Hepatocyte (in vitro differentiated cells): ENCODE measurements at regions not wholly inside any gene's neighbourhood (a gene's known extent, or its start where the extent isn't known, plus 50 kb on each side); places are given as distances from the start of the nearest gene placed in this dataset.
A peak's percentile ranks its signal among the peaks of the same experiment; 100 is the strongest.

Experiments
- DNase-seq: peaks from one replicate; pipeline ENCODE4 v3.0.0-alpha.2; 2016; ENCODE audit warnings: low spot score
- H2AFZ ChIP-seq: fragments of 200-600 bp; sonication (generic); 2 replicates; pipeline ENCODE4 v1.6.0; 2016; ENCODE audit warnings: antibody characterized with exemption, mild to moderate bottlenecking
- H3K27ac ChIP-seq: fragments of 200-600 bp; sonication (generic); 2 replicates; pipeline ENCODE4 v1.5.1; 2016; ENCODE audit warnings: mild to moderate bottlenecking
- H3K27me3 ChIP-seq: fragments of 200-600 bp; sonication (generic); 2 replicates; pipeline ENCODE4 v1.6.1; 2016
- H3K36me3 ChIP-seq: fragments of 200-600 bp; sonication (generic); replicated peaks from 2 replicates; pipeline ENCODE4 v1.5.1; 2016; ENCODE audit warnings: low read depth; ENCODE audit not compliant: insufficient read depth
- H3K4me1 ChIP-seq: fragments of 200-600 bp; sonication (generic); 2 replicates; pipeline ENCODE4 v1.5.1; 2016; ENCODE audit warnings: mild to moderate bottlenecking, moderate library complexity; ENCODE audit not compliant: insufficient read depth
- H3K4me2 ChIP-seq: fragments of 200-600 bp; sonication (generic); 2 replicates; pipeline ENCODE4 v1.6.0; 2016
- H3K4me3 ChIP-seq: fragments of 200-600 bp; sonication (generic); 2 replicates; pipeline ENCODE4 v1.5.1; 2016; ENCODE audit warnings: mild to moderate bottlenecking
- H3K79me2 ChIP-seq: fragments of 200-600 bp; sonication (generic); 2 replicates; pipeline ENCODE4 v1.6.0; 2017; ENCODE audit warnings: mild to moderate bottlenecking
- H3K9me2 ChIP-seq: fragments of 200-600 bp; sonication (generic); replicated peaks from 2 replicates; pipeline ENCODE4 v1.6.0; 2017; ENCODE audit warnings: mild to moderate bottlenecking; ENCODE audit not compliant: insufficient read depth
- H3K9me3 ChIP-seq: fragments of 200-600 bp; sonication (generic); 2 replicates; pipeline ENCODE4 v1.5.1; 2016; ENCODE audit warnings: low read depth, mild to moderate bottlenecking
- H4K20me1 ChIP-seq: fragments of 200-600 bp; sonication (generic); 2 replicates; pipeline ENCODE4 v1.6.0; 2016; ENCODE audit warnings: mild to moderate bottlenecking; ENCODE audit not compliant: insufficient read depth, poor library complexity, severe bottlenecking
- CTCF ChIP-seq: fragments of 200-600 bp; sonication (generic); IDR thresholded peaks from 2 replicates; pipeline ENCODE4 v1.5.1; 2016; ENCODE audit warnings: antibody characterized with exemption, mild to moderate bottlenecking; ENCODE audit not compliant: poor library complexity
- EZH2 ChIP-seq: fragments of 200-600 bp; sonication (generic); IDR thresholded peaks from 2 replicates; pipeline ENCODE4 v1.6.1; 2016; ENCODE audit warnings: antibody characterized with exemption, mild to moderate bottlenecking, borderline replicate concordance
- EZH2phosphoT487 ChIP-seq: fragments of 200-600 bp; sonication (generic); IDR thresholded peaks from one replicate; pipeline ENCODE4 v1.6.1; 2018; ENCODE audit warnings: antibody characterized with exemption, mild to moderate bottlenecking, low read depth, moderate library complexity; ENCODE audit not compliant: unreplicated experiment, severe bottlenecking
- WGBS: methylation state at CpG from one replicate; pipeline ENCODE4 v1.1.6; 2016; ENCODE audit warnings: low lambda C conversion rate; ENCODE audit errors: missing lambda C conversion rate; 5-methylcytosine and 5-hydroxymethylcytosine counted together

GRCh38 chr9:79215821-79216220 is 355.9 kb upstream of the TLE4 start:
- H3K27me3 ChIP-seq = no peaks in the 10 kb centered on the region
- H3K4me3 ChIP-seq = no peak overlapping the region
- H2AFZ ChIP-seq = no peak overlapping the region
- WGBS = 78% methylated on average over 4 of the region's 4 CpGs
- H3K79me2 ChIP-seq = no peaks in the 10 kb centered on the region
- H3K4me2 ChIP-seq = no peak overlapping the region
- H3K9me3 ChIP-seq = no peaks in the 10 kb centered on the region
- no peaks in the 10 kb centered on the region for H3K36me3 ChIP-seq
- no peak for TF ChIP-seq CTCF
- TF ChIP-seq EZH2 = no peak
- no peak for TF ChIP-seq EZH2phosphoT487
- H3K27ac ChIP-seq = no peak overlapping the region
- H3K9me2 ChIP-seq = no peaks in the 10 kb centered on the region
- H4K20me1 ChIP-seq = no peaks in the 10 kb centered on the region
- DNase-seq = no peak
- no peaks in the 10 kb centered on the region for H3K4me1 ChIP-seq

- Histone ChIP-seq H3K27me3 (no peaks in the 10 kb centered on the region), H3K9me3 (no peaks in the 10 kb centered on the region), H3K79me2 (no peaks in the 10 kb centered on the region), H2AFZ (no peak overlapping the region), H3K4me3 (no peak overlapping the region), H3K9me2 (no peaks in the 10 kb centered on the region), H3K4me1 (no peaks in the 10 kb centered on the region), H3K36me3 (no peaks in the 10 kb centered on the region), H3K4me2 (no peak overlapping the region), H4K20me1 (no peaks in the 10 kb centered on the region), H3K27ac (no peak overlapping the region)
- no peak for DNase-seq
- TF ChIP-seq EZH2 (no peak), EZH2phosphoT487 (no peak), CTCF (no peak)
- 100% methylated on average over 1 of the region's 1 CpG for WGBS
Observed at GRCh38 chr9:79220251-79220650, 351.5 kb upstream of the TLE4 start.

GRCh38 chr9:79220666-79221065 is 351.1 kb upstream of the TLE4 start:
- Histone ChIP-seq H3K36me3 (no peaks in the 10 kb centered on the region), H3K4me3 (no peak overlapping the region), H3K79me2 (no peaks in the 10 kb centered on the region), H4K20me1 (no peaks in the 10 kb centered on the region), H2AFZ (no peak overlapping the region), H3K9me3 (no peaks in the 10 kb centered on the region), H3K27ac (no peak overlapping the region), H3K4me2 (no peak overlapping the region), H3K9me2 (no peaks in the 10 kb centered on the region), H3K4me1 (no peaks in the 10 kb centered on the region), H3K27me3 (no peaks in the 10 kb centered on the region)
- no peak for DNase-seq
- TF ChIP-seq EZH2 = no peak
- no peak for TF ChIP-seq CTCF
- no peak for TF ChIP-seq EZH2phosphoT487
- 79% methylated on average over 1 of the region's 1 CpG for WGBS

GRCh38 chr9:79221084-79221483 is 350.7 kb upstream of the TLE4 start:
- H4K20me1 ChIP-seq = no peaks in the 10 kb centered on the region
- WGBS = 15% methylated on average over 1 of the region's 1 CpG
- no peak overlapping the region for H3K4me2 ChIP-seq

More at GRCh38 chr9:79221084-79221483, 350.7 kb upstream of the TLE4 start:
- TF ChIP-seq EZH2 (no peak), CTCF (no peak), EZH2phosphoT487 (no peak)
- Histone ChIP-seq H3K4me3 (no peak overlapping the region), H3K27me3 (no peaks in the 10 kb centered on the region), H3K36me3 (no peaks in the 10 kb centered on the region), H3K27ac (peak overlapping the region; percentile 45), H3K79me2 (no peaks in the 10 kb centered on the region), H2AFZ (no peak overlapping the region), H3K9me3 (no peaks in the 10 kb centered on the region), H3K9me2 (no peaks in the 10 kb centered on the region), H3K4me1 (no peaks in the 10 kb centered on the region)
- DNase-seq = peak; percentile 52
